K562 (cell line): ENCODE measurements at regions not wholly inside any gene's neighbourhood (a gene's known extent, or its start where the extent isn't known, plus 50 kb on each side); places are given as distances from the start of the nearest gene placed in this dataset.

ENCODE experiments used
- ATAC-seq: fragments of 200-7000 bp; cut with Tn5 transposase; 3 replicates; pipeline ENCODE4 v1.9.1; 2020; ENCODE audit warnings: moderate library complexity
- BruUV-seq: library from RNA; stranded (reverse); fragments of 400-500 nt; replicated peaks from 2 replicates; lab custom pipeline; 2021; lab: Mats Ljungman, UMichigan
- CTCF ChIA-PET: fragments of 300-600 bp; formaldehyde crosslinking; extraction: SDS; loops from one replicate; lab custom pipeline; 2021; ENCODE audit warnings: low intra/inter-chr PET ratio; lab: Yijun Ruan, JAX
- POLR2A ChIA-PET: fragments of 300-600, 350-650 bp; sonication (Branson Sonifier 250); formaldehyde crosslinking; extraction: SDS; loops from one replicate; lab custom pipeline; 2021; ENCODE audit warnings: antibody characterized with exemption, inconsistent platforms; lab: Yijun Ruan, JAX
- DNase-seq, 4 experiments: peaks; one replicate each; pipeline versions ENCODE4 v3.0.0 to v3.0.0-alpha.2; 2011 to 2018; ENCODE audit warnings: low spot score in 3 of 4, mixed read lengths in 3 of 4; ENCODE audit errors: extremely low read depth in 1 of 4
- FAIRE-seq: peaks from 2 replicates; lab custom pipeline; 2011; peaks lifted over from hg19 to GRCh38; lab: Jason Lieb, UNC
- H2AFZ ChIP-seq: 2 replicates; pipeline ENCODE4 v1.6.0; 2011; ENCODE audit warnings: low read depth, low read length, control low read depth, inconsistent platforms
- H3K27ac ChIP-seq: fragments of 200-600 bp; 3 replicates; pipeline ENCODE4 v1.8.0; 2011; ENCODE audit warnings: low read depth, mild to moderate bottlenecking, control low read depth, inconsistent platforms, low read length, moderate library complexity, mixed read lengths; ENCODE audit errors: extremely low read depth
- H3K27me3 ChIP-seq, 2 experiments: fragments of 300-600 bp in 1 of 2; 2 replicates in 1 of 2; 3 replicates in 1 of 2; pipeline versions ENCODE4 v1.6.0 to v1.8.0; 2011; ENCODE audit warnings: inconsistent platforms in 2 of 2, low read length in 2 of 2, mild to moderate bottlenecking in 1 of 2, mixed read lengths in 1 of 2, moderate library complexity in 1 of 2; ENCODE audit not compliant: control insufficient read depth in 2 of 2, insufficient read depth in 2 of 2
- H3K36me3 ChIP-seq: fragments of 300-600 bp; 3 replicates; pipeline ENCODE4 v1.8.0; 2011; ENCODE audit warnings: mild to moderate bottlenecking, low read length, inconsistent platforms; ENCODE audit not compliant: control insufficient read depth, insufficient read depth
- H3K4me1 ChIP-seq, 2 experiments: fragments of 200-600 bp in 1 of 2; replicated peaks in 1 of 2; 2 replicates in 1 of 2; 3 replicates in 1 of 2; pipeline versions ENCODE4 v1.5.1 to v1.8.0; 2011; ENCODE audit warnings: inconsistent platforms in 2 of 2, low read length in 2 of 2, mild to moderate bottlenecking in 1 of 2, mixed read lengths in 1 of 2, moderate library complexity in 1 of 2; ENCODE audit not compliant: control insufficient read depth in 2 of 2, insufficient read depth in 2 of 2
- H3K4me2 ChIP-seq: 2 replicates; pipeline ENCODE4 v1.6.1; 2011; ENCODE audit warnings: low read length, control low read depth, inconsistent platforms, mixed read lengths; ENCODE audit not compliant: insufficient read depth
- H3K4me3 ChIP-seq: fragments of 200-600 bp; sonication (generic), shearing (Covaris generic); 2 replicates; pipeline ENCODE4 v1.5.1; 2016; ENCODE audit warnings: control low read depth, inconsistent platforms
- H3K79me2 ChIP-seq: fragments of 200-600 bp; 3 replicates; pipeline ENCODE4 v1.8.0; 2011; ENCODE audit warnings: low read length, inconsistent platforms; ENCODE audit not compliant: control insufficient read depth, insufficient read depth
- H3K9ac ChIP-seq, 2 experiments: 2 replicates each; pipeline versions ENCODE4 v1.6.0 to v1.6.1; 2011; ENCODE audit warnings: low read depth in 2 of 2, low read length in 2 of 2, control low read depth in 1 of 2, inconsistent platforms in 1 of 2, mild to moderate bottlenecking in 1 of 2, mixed read lengths in 1 of 2; ENCODE audit not compliant: insufficient read depth in 1 of 2
- H3K9me1 ChIP-seq: one replicate; pipeline ENCODE4 v1.6.0; 2011; ENCODE audit warnings: inconsistent platforms, mild to moderate bottlenecking, low read length, moderate library complexity; ENCODE audit not compliant: control insufficient read depth, insufficient read depth
- H3K9me3 ChIP-seq: replicated peaks from 2 replicates; pipeline ENCODE4 v1.5.1; 2011; ENCODE audit warnings: low read depth, low read length, inconsistent platforms; ENCODE audit not compliant: control insufficient read depth, insufficient read depth
- H4K20me1 ChIP-seq: replicated peaks from 2 replicates; pipeline ENCODE4 v1.6.1; 2011; ENCODE audit warnings: low read length, inconsistent platforms, mixed read lengths; ENCODE audit not compliant: control insufficient read depth, insufficient read depth
- CHAMP1 ChIP-seq: fragments of 450-650 bp; IDR thresholded peaks from 2 replicates; pipeline ENCODE4 v1.6.1; 2016; ENCODE audit warnings: mild to moderate bottlenecking
- CSDE1 ChIP-seq, 2 experiments: fragments of 450-650 bp; IDR thresholded peaks; 2 replicates each; pipeline ENCODE4 v1.6.1; 2016; ENCODE audit warnings: mild to moderate bottlenecking in 1 of 2
- EWSR1 ChIP-seq: fragments of 450-650 bp; IDR thresholded peaks from 2 replicates; pipeline ENCODE4 v1.6.1; 2018; ENCODE audit warnings: borderline replicate concordance, mild to moderate bottlenecking, low read depth, moderate library complexity; ENCODE audit not compliant: partially characterized antibody
- HDAC3 ChIP-seq: fragments of 450-650 bp; IDR thresholded peaks from 2 replicates; pipeline ENCODE4 v1.6.1; 2018; ENCODE audit warnings: borderline replicate concordance, mild to moderate bottlenecking, moderate library complexity; ENCODE audit not compliant: partially characterized antibody
- HIVEP1 ChIP-seq: fragments of 250-450 bp; sonication (Bioruptor Pico); IDR thresholded peaks from 2 replicates; pipeline ENCODE4 v1.4.0; 2020; ENCODE audit warnings: mild to moderate bottlenecking
- HMBOX1 ChIP-seq: sonication (generic); IDR thresholded peaks from 2 replicates; pipeline ENCODE4 v1.6.1; 2016
- NEUROD1 ChIP-seq: fragments of 150-350 bp; IDR thresholded peaks from 2 replicates; pipeline ENCODE4 v1.6.1; 2014; ENCODE audit warnings: borderline replicate concordance, low read length, low read depth; ENCODE audit not compliant: partially characterized antibody
- PHB ChIP-seq: fragments of 250-450 bp; sonication (Bioruptor Pico); IDR thresholded peaks from 2 replicates; pipeline ENCODE4 v1.5.0; 2021
- RBM22 ChIP-seq: fragments of 200-400 bp; formaldehyde crosslinking; IDR thresholded peaks from 2 replicates; pipeline ENCODE4 v1.6.1; 2018; ENCODE audit warnings: low read length, low read depth; ENCODE audit not compliant: poor library complexity, severe bottlenecking
- U2AF1 ChIP-seq: fragments of 200-400 bp; formaldehyde crosslinking; optimal IDR thresholded peaks from 2 replicates; pipeline ENCODE3; 2017; ENCODE audit warnings: mild to moderate bottlenecking, low read depth, low read length, moderate library complexity
- ZBTB2 ChIP-seq: fragments of 450-650 bp; IDR thresholded peaks from 2 replicates; pipeline ENCODE4 v1.6.1; 2016; ENCODE audit warnings: antibody characterized with exemption
- ZFP1 ChIP-seq: fragments of 450-650 bp; formaldehyde crosslinking; IDR thresholded peaks from 2 replicates; pipeline ENCODE4 v1.4.0; 2020; ENCODE audit warnings: mild to moderate bottlenecking, mixed read lengths
- ZNF239 ChIP-seq: fragments of 250-450 bp; sonication (Bioruptor Pico); IDR thresholded peaks from 2 replicates; pipeline ENCODE4 v1.4.0; 2020; ENCODE audit warnings: mild to moderate bottlenecking
- ZZZ3 ChIP-seq: fragments of 450-650 bp; IDR thresholded peaks from 2 replicates; pipeline ENCODE4 v1.6.1; 2016; ENCODE audit warnings: antibody characterized with exemption, mild to moderate bottlenecking, moderate library complexity
- WGBS: fragments of 100-300 bp; shearing (Covaris generic); methylation state at CpG from one replicate; pipeline ENCODE4 v1.1.6; 2016; ENCODE audit warnings: low coverage, mixed read lengths; ENCODE audit not compliant: insufficient coverage; ENCODE audit errors: missing lambda C conversion rate; 5-methylcytosine and 5-hydroxymethylcytosine counted together
- in situ Hi-C: fragments of 300-500 bp; cut with MboI; formaldehyde crosslinking; loops from 4 replicates; pipeline ENCODE4 v1.15.0; 2018; ENCODE audit warnings: inconsistent platforms, mixed read lengths
- intact Hi-C: fragments of 100-400 bp; cut with micrococcal nuclease; formaldehyde crosslinking; loops from 2 replicates; pipeline ENCODE4 v1.14.2; 2022

GRCh38 chr10:130627346-130628045, 491.3 kb downstream of the GLRX3 start (continued):
- TF ChIP-seq CHAMP1 = no peak
- no peak for TF ChIP-seq ZFP1
- TF ChIP-seq HIVEP1 (CRISPR knock-in tag) = no peak
- no peak for TF ChIP-seq NEUROD1

GRCh38 chr10:130630135-130630534, 493.9 kb downstream of the GLRX3 start:
- H2AFZ ChIP-seq = no peak overlapping the region
- no peaks in the 10 kb centered on the region for H3K9me1 ChIP-seq
- H3K36me3 ChIP-seq = no peaks in the 10 kb centered on the region
- WGBS = 0% methylated on average over 2 of the region's 2 CpGs
- intact Hi-C loops = no loop called here
- no peaks in the 10 kb centered on the region for H3K4me1 ChIP-seq
- ATAC-seq = no peak
- no peaks in the 10 kb centered on the region for H4K20me1 ChIP-seq
- TF ChIP-seq PHB (no peak), ZBTB2 (no peak), U2AF1 (no peak), ZNF239 (CRISPR knock-in tag) (no peak), ZZZ3 (no peak), HDAC3 (no peak), HMBOX1 (no peak), RBM22 (no peak), CSDE1 (IDR thresholded peaks at IDR 0.05) (no peak), EWSR1 (no peak)
- TF ChIP-seq, all 486 proteins: peak for 0
- Histone ChIP-seq H3K4me3 (no peak overlapping the region), H3K27ac (no peak overlapping the region), H3K9ac (no peak overlapping the region), H3K4me2 (no peak overlapping the region), H3K27me3 (no peaks in the 10 kb centered on the region; a peak in 1 of 5 replicates), H3K9me3 (no peaks in the 10 kb centered on the region), H3K79me2 (no peaks in the 10 kb centered on the region)
- no TSS peak for BruUV-seq
- FAIRE-seq = no peak
- ChIA-PET CTCF (no interaction called here), POLR2A (no interaction called here)
- no peak for DNase-seq
- in situ Hi-C loops = no loop called here
